ENCODE measurements at regions not wholly inside any gene's neighbourhood (a gene's known extent, or its start where the extent isn't known, plus 50 kb on each side); places are given as distances from the start of the nearest gene placed in this dataset.

DNA sequence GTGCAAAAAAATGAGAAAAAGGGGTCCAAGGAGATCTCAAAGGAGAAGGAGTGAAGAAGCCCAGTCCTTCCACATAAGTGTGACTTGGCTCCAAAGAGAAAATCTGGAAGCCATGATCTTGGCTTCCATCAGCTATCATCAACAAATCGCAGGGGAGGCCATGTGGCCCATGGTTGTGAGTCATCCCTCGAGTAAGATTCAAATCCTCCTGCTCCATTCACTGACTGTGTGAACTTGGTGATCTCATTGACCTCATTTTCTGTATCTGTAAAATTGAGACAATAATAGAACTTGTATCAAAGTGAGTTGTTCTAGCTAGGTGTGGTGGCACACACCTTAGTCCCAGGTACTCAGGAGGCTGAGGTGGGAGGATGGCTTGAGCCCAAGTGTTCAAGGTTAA is 79.1 kb upstream of the OLIG2 start:
- Histone ChIP-seq H3K79me2 (ENCODE audit: control insufficient read depth in 1 of 2, insufficient read depth in 2 of 2, low read length in 2 of 2) (no peaks in the 10 kb centered on the region), H3K23ac (ENCODE audit: insufficient read length) (no peak overlapping the region), H3K9ac (replicated peaks in 1 of 4; ENCODE audit: extremely low read depth in 1 of 4, low read depth in 3 of 4, low read length in 3 of 4) (no peak overlapping the region), H2BK12ac (ENCODE audit: low read depth, low read length) (no peak overlapping the region), H4K20me1 (replicated peaks in 1 of 2; ENCODE audit: control insufficient read depth in 1 of 2, insufficient read depth in 2 of 2, low read length in 2 of 2) (no peaks in the 10 kb centered on the region), H3K23me2 (ENCODE audit: low read depth, low read length) (no peaks in the 10 kb centered on the region), H2AK5ac (ENCODE audit: low read depth, low read length) (no peak overlapping the region), H3K14ac (ENCODE audit: insufficient read length) (no peak overlapping the region), H3K79me1 (ENCODE audit: low read depth, low read length) (no peaks in the 10 kb centered on the region), H2BK20ac (ENCODE audit: low read length) (no peak overlapping the region), H3K4me3 (ENCODE audit: extremely low read depth in 1 of 4, insufficient read depth in 2 of 4, low read depth in 3 of 4, low read length in 4 of 4) (no peak overlapping the region), H3K27ac (ENCODE audit: low read depth, low read length) (no peak overlapping the region), H2BK5ac (ENCODE audit: low read depth, low read length) (no peak overlapping the region), H3K27me3 (replicated peaks in 1 of 4; ENCODE audit: control insufficient read depth in 3 of 4, extremely low read depth in 1 of 4, insufficient read depth in 3 of 4, low read length in 3 of 4) (no peaks in the 10 kb centered on the region), H2BK120ac (replicated peaks; ENCODE audit: low read depth, low read length) (no peak overlapping the region), H2BK15ac (ENCODE audit: low read length) (no peak overlapping the region), H3K18ac (ENCODE audit: extremely low read depth, low read length) (no peak overlapping the region), H3K9me3 (ENCODE audit: insufficient read depth in 2 of 2, low read depth in 1 of 2, low read length in 1 of 2) (no peaks in the 10 kb centered on the region), H3K4me1 (replicated peaks in 1 of 4; ENCODE audit: control insufficient read depth in 3 of 4, insufficient read depth in 4 of 4, low read length in 3 of 4) (peaks cover 0 to 7% (median 3%) of the 10 kb centered on the region in 4 experiments; a peak in 3 of 7 replicates), H4K91ac (replicated peaks; ENCODE audit: insufficient read length, low read length) (no peak overlapping the region), H4K5ac (ENCODE audit: insufficient read length, low read depth, low read length) (no peak overlapping the region), H2AFZ (ENCODE audit: low read length) (no peak overlapping the region), H3K4ac (replicated peaks; ENCODE audit: insufficient read length, low read depth, low read length) (no peak overlapping the region), H3K36me3 (ENCODE audit: control insufficient read depth in 2 of 4, insufficient read depth in 4 of 4, low read length in 3 of 4) (no peaks in the 10 kb centered on the region), H3K4me2 (ENCODE audit: insufficient read depth in 1 of 2, low read depth in 2 of 2, low read length in 2 of 2) (no peak overlapping the region), H3K56ac (replicated peaks; ENCODE audit: insufficient read length, low read depth, low read length) (no peak overlapping the region), H4K8ac (ENCODE audit: extremely low read depth, insufficient read depth, low read length) (no peak overlapping the region)
- DNase-seq (ENCODE audit: low read depth in 1 of 2, low spot score in 2 of 2) (no peak), FAIRE-seq (no peak)
- 85% methylated on average over 2 of the region's 2 CpGs; no CpG with 5 or more reads in 1 of the 2 experiments for WGBS, 2 experiments (ENCODE audit: extremely low coverage in 1 of 2, insufficient coverage in 1 of 2, insufficient read length in 1 of 2, insufficient replicate concordance in 2 of 2, low coverage in 1 of 2, low lambda C conversion rate in 2 of 2, missing lambda C conversion rate in 1 of 2)
- CTCF ChIA-PET (ENCODE audit: partially characterized antibody), result interaction anchor here (0.8 to 1.6 kb wide), 8 partner anchors 10 to 250 kb away, joined by 3 to 5 read pairs (median 3); no protein-coding TSS in a partner anchor
- TF ChIP-seq BCL11A (IDR thresholded peaks at IDR 0.05; ENCODE audit: low read depth in 2 of 2, low read length in 2 of 2), result no peak
- no peak for TF ChIP-seq GTF2F1 (IDR thresholded peaks at IDR 0.05; ENCODE audit: borderline replicate concordance, low read depth, low read length)
- no peak for TF ChIP-seq TCF12 (IDR thresholded peaks at IDR 0.05; ENCODE audit: low read depth, low read length)
- no peak for TF ChIP-seq SAP30 (IDR thresholded peaks at IDR 0.05; ENCODE audit: insufficient read depth, insufficient replicate concordance, low read length)
- no peak for TF ChIP-seq CEBPB (IDR thresholded peaks at IDR 0.05; ENCODE audit: low read depth, low read length)
- no peak for TF ChIP-seq CHD2 (IDR thresholded peaks at IDR 0.05; ENCODE audit: low read length)
- no peak for TF ChIP-seq BRCA1 (IDR thresholded peaks at IDR 0.05; ENCODE audit: low read depth, low read length)
- no peak for TF ChIP-seq SP4 (IDR thresholded peaks at IDR 0.05; ENCODE audit: low read length)
- no peak for TF ChIP-seq SP2 (IDR thresholded peaks at IDR 0.05; ENCODE audit: low read length)
- POLR2A ChIA-PET (ENCODE audit: partially characterized antibody), result interaction anchor here (0.9 to 1.2 kb wide), 2 partner anchors 20 to 21 kb away, joined by 3 to 4 read pairs; no protein-coding TSS in a partner anchor
